CD4-positive, CD25-positive, alpha-beta regulatory T cell (primary cell): ENCODE measurements at regions not wholly inside any gene's neighbourhood (a gene's known extent, or its start where the extent isn't known, plus 50 kb on each side); places are given as distances from the start of the nearest gene placed in this dataset.
"Not testable (repeated sequence)": the region's sequence is repeated elsewhere in the genome, so short reads cannot be mapped to it uniquely, and the experiment has no call there.

Experiments
- ATAC-seq, 2 donors: fragments of 150-1000 bp; cut with Tn5 transposase; one replicate each; pipeline ENCODE4 v1.10.0; 2021; ENCODE audit warnings: low read depth in 2 of 2, moderate number of reproducible peaks in 2 of 2, moderate library complexity in 1 of 2
- DNase-seq, 3 donors: peaks; one replicate each; pipeline versions ENCODE4 v3.0.0 to v3.0.0-alpha.2; 2012 to 2022; ENCODE audit warnings: mixed read lengths in 1 of 3
- H3K27ac ChIP-seq: one replicate; pipeline ENCODE4 v1.7.0; 2013; ENCODE audit warnings: mild to moderate bottlenecking, low read length; ENCODE audit not compliant: insufficient read depth, poor library complexity, severe bottlenecking
- H3K27me3 ChIP-seq: one replicate; pipeline ENCODE4 v1.7.0; 2013; ENCODE audit warnings: low read length; ENCODE audit not compliant: control insufficient read depth, insufficient read depth
- H3K36me3 ChIP-seq: one replicate; pipeline ENCODE4 v1.7.0; 2013; ENCODE audit warnings: mild to moderate bottlenecking, low read length, moderate library complexity; ENCODE audit not compliant: control insufficient read depth, insufficient read depth
- H3K4me1 ChIP-seq: 2 replicates; pipeline ENCODE4 v1.7.0; 2013; ENCODE audit warnings: mild to moderate bottlenecking, low read length; ENCODE audit not compliant: insufficient read depth, control insufficient read depth, poor library complexity, severe bottlenecking
- H3K4me3 ChIP-seq: one replicate; pipeline ENCODE4 v1.7.0; 2013; ENCODE audit warnings: low read depth, mild to moderate bottlenecking, low read length, moderate library complexity
- H3K9me3 ChIP-seq, 2 experiments: 1 replicate in 1 of 2; 2 replicates in 1 of 2; pipeline ENCODE4 v1.7.0; 2013; ENCODE audit warnings: low read length in 2 of 2, mild to moderate bottlenecking in 1 of 2, moderate library complexity in 1 of 2; ENCODE audit not compliant: control insufficient read depth in 2 of 2
- H3K27ac Mint-ChIP-seq, 3 donors: one replicate each; pipeline ENCODE4 v1.8.0; 2020 to 2022; ENCODE audit warnings: mild to moderate bottlenecking in 3 of 3, mixed read lengths in 3 of 3, moderate library complexity in 2 of 3
- H3K27me3 Mint-ChIP-seq: one replicate; pipeline ENCODE4 v1.8.0; 2022; ENCODE audit warnings: mild to moderate bottlenecking, mixed read lengths
- H3K36me3 Mint-ChIP-seq: one replicate; pipeline ENCODE4 v1.8.0; 2020; ENCODE audit warnings: mixed read lengths
- H3K4me1 Mint-ChIP-seq, 4 donors: one replicate each; pipeline ENCODE4 v1.8.0; 2020 to 2022; ENCODE audit warnings: mixed read lengths in 4 of 4, mild to moderate bottlenecking in 1 of 4
- H3K4me3 Mint-ChIP-seq, 4 donors: one replicate each; pipeline ENCODE4 v1.8.0; 2020 to 2022; ENCODE audit warnings: mild to moderate bottlenecking in 4 of 4, mixed read lengths in 4 of 4, moderate library complexity in 3 of 4
- H3K9me3 Mint-ChIP-seq, 7 donors: one replicate each; pipeline ENCODE4 v1.8.0; 2020 to 2022; ENCODE audit warnings: mixed read lengths in 7 of 7, mild to moderate bottlenecking in 3 of 7, moderate library complexity in 2 of 7

DNA sequence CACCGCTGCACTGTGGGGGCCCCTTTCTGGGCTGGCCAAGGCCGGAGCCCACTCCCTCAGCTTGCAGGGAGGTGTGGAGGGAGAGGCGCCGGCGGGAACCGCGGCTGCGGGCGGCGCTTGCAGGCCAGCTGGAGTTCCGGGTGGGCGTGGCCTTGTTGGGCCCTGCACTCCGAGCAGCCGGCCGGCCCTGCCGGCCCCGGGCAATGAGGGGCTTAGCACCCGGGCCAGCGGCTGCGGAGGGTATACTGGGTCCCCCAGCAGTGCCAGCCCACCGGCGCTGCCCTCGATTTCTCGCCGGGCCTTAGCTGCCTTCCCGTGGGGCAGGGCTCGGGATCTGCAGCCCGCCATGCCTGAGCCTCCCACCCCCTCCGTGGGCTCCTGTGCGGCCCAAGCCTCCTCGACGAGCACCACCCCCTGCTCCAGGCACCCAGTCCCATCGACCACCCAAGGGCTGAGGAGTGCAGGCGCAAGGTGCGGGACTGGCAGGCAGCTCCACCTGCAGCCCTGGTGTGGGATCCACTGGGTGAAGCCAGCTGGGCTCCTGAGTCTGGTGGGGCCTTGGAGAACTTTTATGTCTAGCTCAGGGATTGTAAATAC is 705.1 kb upstream of the CDH9 start:
- H3K36me3 ChIP-seq, H3K4me1 Mint-ChIP-seq, H3K4me3 ChIP-seq, H3K4me1 ChIP-seq, H3K27me3 ChIP-seq, ATAC-seq, H3K36me3 Mint-ChIP-seq, H3K27ac ChIP-seq, DNase-seq, H3K27ac Mint-ChIP-seq, H3K9me3 ChIP-seq, H3K27me3 Mint-ChIP-seq, H3K4me3 Mint-ChIP-seq: not testable (repeated sequence)
- H3K9me3 Mint-ChIP-seq, result peaks cover 0 to 39% (median 6%) of the 10 kb centered on the region in 7 donors

DNA sequence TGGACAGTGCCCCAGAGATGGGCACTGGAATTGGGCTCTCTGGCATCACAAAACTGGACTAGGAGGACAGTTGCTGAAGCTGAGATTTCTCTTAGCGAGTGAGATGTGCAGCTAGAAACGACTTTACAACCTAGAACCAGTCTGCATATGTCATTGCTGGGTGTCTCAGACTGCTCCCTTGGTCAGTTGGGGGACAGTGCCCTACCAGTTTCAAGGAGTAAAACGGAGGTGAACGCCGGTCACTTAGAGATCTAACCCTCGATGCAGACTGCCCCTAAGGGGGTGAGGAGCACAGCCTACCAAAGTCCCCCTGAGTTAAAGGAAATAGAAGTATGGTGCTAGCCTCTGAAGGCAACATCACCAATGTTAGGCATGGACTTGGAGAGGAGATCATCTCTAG is 704.4 kb upstream of the CDH9 start:
- Histone ChIP-seq H3K27ac (no peak overlapping the region), H3K36me3 (no peaks in the 10 kb centered on the region), H3K9me3 (peaks cover 4 to 9% of the 10 kb centered on the region in 2 experiments), H3K27me3 (no peaks in the 10 kb centered on the region), H3K4me3 (no peak overlapping the region), H3K4me1 (no peaks in the 10 kb centered on the region)
- Mint-ChIP-seq H3K27ac (no peak overlapping the region), H3K9me3 (peaks cover 0 to 36% (median 6%) of the 10 kb centered on the region in 7 donors), H3K36me3 (no peaks in the 10 kb centered on the region), H3K4me1 (no peaks in the 10 kb centered on the region), H3K27me3 (no peaks in the 10 kb centered on the region), H3K4me3 (no peak overlapping the region)
- DNase-seq (no peak), ATAC-seq (no peak)

DNA sequence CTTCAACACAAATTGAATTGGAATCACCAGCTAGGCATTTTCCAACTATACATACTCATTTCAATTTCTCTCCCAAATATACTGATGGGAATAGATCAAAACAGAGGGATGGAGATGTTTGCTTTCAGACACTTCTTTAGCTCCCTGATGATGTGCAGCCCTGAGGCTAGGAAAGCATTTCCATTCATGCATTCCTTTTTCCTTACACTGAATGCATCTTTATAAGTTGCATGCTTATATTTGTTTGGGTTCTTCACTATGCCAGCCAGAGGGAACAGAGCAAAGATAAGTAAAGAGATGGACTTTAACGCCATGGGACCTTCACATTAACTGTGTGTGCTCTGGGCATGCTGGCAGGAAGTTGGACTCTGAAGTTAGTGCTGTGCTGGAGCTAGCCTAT is 696.5 kb upstream of the CDH9 start:
- H3K4me1 Mint-ChIP-seq, result no peaks in the 10 kb centered on the region
- no peaks in the 10 kb centered on the region for H3K27me3 Mint-ChIP-seq
- peaks cover 0 to 16% (median 4%) of the 10 kb centered on the region in 7 donors for H3K9me3 Mint-ChIP-seq

DNA sequence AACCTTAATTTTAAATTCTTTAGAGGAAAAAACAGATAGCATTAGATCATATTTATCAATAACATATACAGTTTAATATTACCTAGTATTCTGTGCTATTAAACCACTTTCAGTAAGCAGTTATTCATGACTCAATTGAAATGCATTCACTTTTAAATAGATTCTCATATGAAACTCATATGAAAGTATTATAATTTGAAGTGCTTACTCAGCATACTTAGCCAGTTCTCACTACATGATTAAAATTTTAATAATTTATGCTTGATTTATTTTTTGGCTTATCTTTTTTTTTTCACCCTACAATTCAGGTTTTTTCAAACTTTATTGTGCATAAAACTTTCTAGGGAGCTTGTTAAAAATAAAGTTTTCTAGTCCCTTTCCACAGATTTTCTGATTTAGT is 694.9 kb upstream of the CDH9 start:
- Histone ChIP-seq H3K27ac (no peak overlapping the region), H3K4me1 (no peaks in the 10 kb centered on the region), H3K9me3 (peaks cover 0 to 2% of the 10 kb centered on the region in 2 experiments), H3K27me3 (no peaks in the 10 kb centered on the region), H3K4me3 (no peak overlapping the region), H3K36me3 (no peaks in the 10 kb centered on the region)
- H3K36me3 Mint-ChIP-seq, result no peaks in the 10 kb centered on the region
- no peaks in the 10 kb centered on the region for H3K4me1 Mint-ChIP-seq
- no peak overlapping the region for H3K4me3 Mint-ChIP-seq
- no peak overlapping the region for H3K27ac Mint-ChIP-seq
- DNase-seq (no peak), ATAC-seq (no peak)
- H3K9me3 Mint-ChIP-seq, result peaks cover 0 to 13% (median 4%) of the 10 kb centered on the region in 7 donors
- no peaks in the 10 kb centered on the region for H3K27me3 Mint-ChIP-seq

More for the DNA sequence above, 696.5 kb upstream of the CDH9 start:
- Mint-ChIP-seq H3K36me3 (no peaks in the 10 kb centered on the region), H3K4me3 (no peak overlapping the region), H3K27ac (no peak overlapping the region)
- Histone ChIP-seq H3K27me3 (no peaks in the 10 kb centered on the region), H3K9me3 (peaks cover 0 to 2% of the 10 kb centered on the region in 2 experiments), H3K4me3 (no peak overlapping the region), H3K27ac (no peak overlapping the region), H3K36me3 (no peaks in the 10 kb centered on the region), H3K4me1 (no peaks in the 10 kb centered on the region)
- DNase-seq, result no peak
- no peak for ATAC-seq

DNA sequence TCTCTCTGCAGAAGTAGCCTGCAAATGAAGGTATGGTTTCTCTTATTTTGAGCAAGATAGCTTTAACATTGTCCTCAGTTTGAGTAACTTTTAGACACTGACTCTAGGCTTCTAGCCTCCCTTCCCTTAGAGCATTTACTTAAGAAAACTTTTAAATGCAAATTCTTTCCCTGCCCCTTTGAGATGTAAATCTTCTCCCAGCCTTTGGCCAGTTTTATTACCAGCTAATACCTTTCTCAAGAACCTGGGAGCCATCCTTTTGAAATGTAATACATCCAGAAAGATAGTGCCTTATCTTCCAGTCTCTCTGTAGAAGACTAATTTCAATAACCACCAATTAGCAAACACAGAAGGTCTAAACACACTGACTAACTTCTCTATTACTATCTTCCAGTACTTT is 688.9 kb upstream of the CDH9 start:
- H3K27me3 ChIP-seq, result no peaks in the 10 kb centered on the region
- Mint-ChIP-seq H3K9me3 (peaks cover 0 to 16% (median 2%) of the 10 kb centered on the region in 7 donors), H3K4me1 (no peaks in the 10 kb centered on the region), H3K27ac (no peak overlapping the region), H3K4me3 (no peak overlapping the region), H3K36me3 (no peaks in the 10 kb centered on the region), H3K27me3 (no peaks in the 10 kb centered on the region)
- no peaks in the 10 kb centered on the region for H3K4me1 ChIP-seq
- H3K36me3 ChIP-seq, result no peaks in the 10 kb centered on the region
- no peak for ATAC-seq
- no peak for DNase-seq
- no peak overlapping the region for H3K27ac ChIP-seq
- peaks cover 0 to 4% of the 10 kb centered on the region in 2 experiments for H3K9me3 ChIP-seq
- H3K4me3 ChIP-seq, result no peak overlapping the region

DNA sequence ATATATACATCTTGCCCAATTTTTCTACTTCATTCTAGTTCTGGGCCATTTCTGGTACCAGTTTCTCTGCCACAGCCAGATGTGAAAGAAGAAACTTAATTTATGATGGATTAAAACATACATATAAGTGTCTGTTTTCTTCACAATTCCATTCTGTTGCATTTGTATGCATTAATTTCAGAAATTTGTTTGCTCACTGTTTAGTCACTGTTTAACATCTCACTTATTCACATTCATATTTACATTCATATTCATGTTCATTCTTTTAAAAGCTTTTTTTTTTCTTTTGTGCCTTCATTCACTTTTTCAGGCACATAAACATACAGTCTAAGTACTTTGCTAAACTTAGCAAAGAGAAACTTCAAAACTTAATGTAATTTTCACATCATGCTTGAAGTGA is 684.0 kb upstream of the CDH9 start:
- Mint-ChIP-seq H3K27me3 (no peaks in the 10 kb centered on the region), H3K4me3 (no peak overlapping the region), H3K27ac (no peak overlapping the region), H3K4me1 (no peaks in the 10 kb centered on the region), H3K9me3 (peaks cover 0 to 8% (median 4%) of the 10 kb centered on the region in 7 donors), H3K36me3 (no peaks in the 10 kb centered on the region)
- no peaks in the 10 kb centered on the region for H3K36me3 ChIP-seq
- no peak for ATAC-seq
- H3K27me3 ChIP-seq, result no peaks in the 10 kb centered on the region
- H3K4me1 ChIP-seq, result no peaks in the 10 kb centered on the region
- peaks cover 3 to 4% of the 10 kb centered on the region in 2 experiments for H3K9me3 ChIP-seq
- no peak overlapping the region for H3K4me3 ChIP-seq
- H3K27ac ChIP-seq, result no peak overlapping the region
- no peak for DNase-seq

DNA sequence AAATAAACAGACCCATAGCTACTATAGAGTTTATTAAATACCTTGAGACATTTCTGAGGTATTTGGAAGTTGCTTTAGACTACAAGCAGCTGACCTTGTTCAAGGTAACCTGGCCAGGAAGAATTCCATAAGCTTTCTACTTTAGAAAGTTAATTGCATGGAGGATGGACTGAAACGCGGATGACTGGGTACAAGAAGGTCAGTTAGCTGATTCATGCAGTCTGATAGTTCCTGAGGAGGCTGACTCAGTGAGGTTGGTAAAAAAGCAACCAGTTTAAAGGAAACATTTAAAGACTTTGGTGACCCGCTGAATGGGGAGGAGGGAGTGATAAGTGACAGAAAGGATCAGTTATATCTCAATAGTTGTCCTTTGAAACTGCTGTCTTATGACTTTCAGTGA is 670.1 kb upstream of the CDH9 start:
- Histone ChIP-seq H3K27ac (no peak overlapping the region), H3K4me3 (no peak overlapping the region), H3K9me3 (peaks cover 0 to 8% of the 10 kb centered on the region in 2 experiments), H3K4me1 (no peaks in the 10 kb centered on the region), H3K27me3 (no peaks in the 10 kb centered on the region), H3K36me3 (no peaks in the 10 kb centered on the region)
- Mint-ChIP-seq H3K27ac (no peak overlapping the region), H3K4me3 (no peak overlapping the region), H3K9me3 (peaks cover 2 to 27% (median 4%) of the 10 kb centered on the region in 7 donors), H3K36me3 (no peaks in the 10 kb centered on the region), H3K27me3 (no peaks in the 10 kb centered on the region), H3K4me1 (no peaks in the 10 kb centered on the region)
- DNase-seq (no peak), ATAC-seq (no peak)

DNA sequence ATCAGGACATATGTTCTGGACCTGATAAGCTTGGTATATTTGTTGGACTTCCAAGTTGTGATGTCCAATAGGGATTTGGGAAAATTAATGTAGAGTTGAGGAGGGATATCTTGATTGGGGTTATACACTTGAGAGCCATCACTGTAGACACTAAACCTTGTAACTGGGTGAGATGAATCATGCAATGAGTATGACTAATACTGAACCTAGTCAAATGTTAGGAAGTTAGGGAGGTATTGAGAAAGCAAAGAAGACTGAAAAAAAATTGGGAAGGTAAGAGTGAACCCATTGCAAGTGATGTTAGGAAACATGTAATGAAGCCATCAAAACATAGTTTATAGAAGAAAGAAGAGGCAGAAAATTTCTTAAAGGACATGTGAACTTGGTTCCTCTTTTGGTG is 668.4 kb upstream of the CDH9 start:
- Histone ChIP-seq H3K4me1 (no peaks in the 10 kb centered on the region), H3K4me3 (no peak overlapping the region), H3K36me3 (no peaks in the 10 kb centered on the region), H3K27me3 (no peaks in the 10 kb centered on the region), H3K27ac (no peak overlapping the region), H3K9me3 (peaks cover 0 to 8% of the 10 kb centered on the region in 2 experiments)
- Mint-ChIP-seq H3K9me3 (peaks cover 0 to 35% (median 4%) of the 10 kb centered on the region in 7 donors), H3K27ac (no peak overlapping the region), H3K4me3 (no peak overlapping the region), H3K36me3 (no peaks in the 10 kb centered on the region), H3K27me3 (no peaks in the 10 kb centered on the region), H3K4me1 (no peaks in the 10 kb centered on the region)
- DNase-seq, result no peak
- no peak for ATAC-seq
